ENCODE measurements at regions not wholly inside any gene's neighbourhood (a gene's known extent, or its start where the extent isn't known, plus 50 kb on each side); places are given as distances from the start of the nearest gene placed in this dataset.

DNA sequence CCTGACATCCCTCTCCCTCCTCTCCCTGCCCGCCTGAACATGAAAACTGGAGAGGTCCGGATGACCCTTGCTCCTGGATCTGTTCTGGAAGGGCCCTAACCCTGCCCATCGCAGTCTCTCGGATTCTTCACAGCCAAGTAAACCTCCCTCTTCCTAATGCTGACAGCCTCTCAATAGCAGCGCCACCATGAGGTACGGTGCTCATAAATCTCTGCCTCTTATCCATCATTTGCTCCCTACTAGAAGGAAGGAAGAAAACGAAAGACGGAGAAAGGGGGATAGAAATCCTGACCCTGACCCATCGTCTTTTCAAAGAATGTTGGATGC lies 257.9 kb downstream of the BCL11A start:
- DNase-seq: no peak

DNA sequence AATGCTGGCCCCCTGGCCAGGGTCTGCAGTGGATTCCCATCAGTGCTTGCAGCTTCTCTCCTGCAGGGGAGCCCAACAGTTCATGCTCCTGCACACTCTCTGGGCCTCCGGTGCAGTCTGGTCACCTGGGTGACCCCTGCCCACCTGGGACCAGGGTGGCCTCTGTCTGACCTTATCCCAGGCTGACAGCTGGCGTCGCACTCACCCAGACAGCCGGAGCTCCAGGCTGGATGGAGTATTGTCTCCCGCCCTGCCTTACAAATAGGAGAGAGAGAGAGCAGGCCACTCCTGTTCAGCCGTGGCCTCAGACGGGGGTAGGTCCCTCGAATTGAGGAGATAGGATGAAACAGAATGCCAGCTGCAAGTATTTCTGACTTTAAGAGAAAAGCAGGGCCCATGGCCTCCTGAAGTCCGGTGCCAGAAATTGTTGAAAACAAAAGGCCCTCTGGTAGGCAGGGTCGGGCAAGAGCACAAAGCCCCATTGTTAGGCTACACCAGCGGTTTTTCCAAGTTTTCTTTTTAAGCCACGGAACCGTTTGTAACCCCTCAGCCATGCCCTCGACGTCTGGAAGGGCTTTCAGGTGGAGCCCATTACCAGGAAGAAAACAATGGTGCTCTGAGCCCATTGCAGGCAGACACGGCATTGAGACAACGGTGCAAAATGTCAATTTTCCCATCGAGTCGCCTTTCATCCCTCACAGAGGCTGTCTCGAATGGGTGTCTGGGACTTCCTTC lies 258.4 kb downstream of the BCL11A start:
- no peak for DNase-seq

DNA sequence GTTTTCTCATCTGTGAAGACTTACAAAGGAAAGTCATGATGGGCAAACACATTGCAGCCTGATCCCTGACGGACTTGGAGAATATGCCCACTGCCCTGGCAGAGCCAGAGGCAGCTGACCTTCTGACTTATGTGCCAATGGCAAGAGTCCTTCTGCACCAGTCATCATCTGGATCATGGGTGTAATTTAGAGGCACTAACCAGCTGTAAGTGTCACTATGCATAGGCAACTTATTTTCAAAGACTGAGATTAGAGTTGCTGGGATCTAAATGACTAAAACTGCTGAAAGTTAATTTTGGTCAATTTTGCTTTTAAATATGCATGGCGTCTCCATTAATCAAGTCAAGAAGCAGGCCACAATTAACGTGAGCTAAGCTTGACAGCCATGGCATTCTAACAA lies 261.2 kb downstream of the BCL11A start:
- DNase-seq: no peak

DNA sequence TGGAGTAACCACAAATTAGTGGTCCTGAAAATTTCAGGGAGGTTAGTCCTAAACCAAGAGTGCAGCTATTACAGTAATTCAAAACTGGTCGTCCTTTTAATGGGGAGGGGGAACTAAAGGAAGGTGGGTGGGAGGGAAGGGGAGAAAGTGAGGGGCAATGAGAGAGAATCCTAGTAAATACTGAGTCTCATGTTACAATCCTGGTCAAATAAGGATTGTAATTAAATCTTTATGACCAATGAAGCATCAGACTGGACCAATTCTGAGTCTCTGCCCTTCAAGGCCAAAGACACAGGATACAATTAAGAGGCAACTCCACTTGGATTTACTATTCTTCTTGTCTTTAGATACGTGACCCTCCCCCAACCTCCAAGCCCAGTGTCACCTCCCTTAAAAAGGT lies 262.9 kb downstream of the BCL11A start:
- peak; percentile 53 for DNase-seq

DNA sequence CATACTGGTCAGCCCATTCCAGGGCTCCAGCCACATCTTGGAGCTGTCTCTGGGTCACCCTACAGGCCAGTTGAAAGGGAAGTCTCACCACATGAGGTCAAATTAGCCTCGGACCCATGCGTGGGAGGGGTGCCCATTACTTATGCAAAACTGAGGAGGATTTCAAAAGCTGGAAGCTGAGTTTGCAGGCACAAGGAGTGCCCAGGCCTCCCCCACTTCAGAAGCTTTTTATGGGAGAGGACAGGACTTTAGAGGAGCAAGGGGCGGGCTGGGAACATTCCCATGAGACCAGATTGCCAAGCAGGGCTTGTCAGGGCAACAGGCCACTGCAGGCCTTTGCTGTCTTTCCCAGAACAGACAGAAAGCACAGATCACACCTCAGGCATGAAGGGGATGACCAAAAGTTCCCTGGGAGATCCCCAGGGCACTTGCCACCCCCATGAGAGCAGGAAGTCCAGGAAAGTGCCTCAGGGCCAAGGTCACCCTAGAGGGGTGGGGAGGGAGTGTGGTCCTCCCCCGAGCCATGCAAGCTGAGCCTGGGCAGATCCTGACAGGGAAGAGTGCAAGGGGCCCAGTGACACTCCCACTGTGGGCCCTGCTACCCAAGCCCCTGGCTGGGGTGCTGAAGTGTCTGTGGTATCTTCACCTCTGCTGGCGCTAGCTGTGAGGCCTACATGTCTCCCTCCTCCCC lies 267.7 kb downstream of the BCL11A start:
- DNase-seq: no peak

DNA sequence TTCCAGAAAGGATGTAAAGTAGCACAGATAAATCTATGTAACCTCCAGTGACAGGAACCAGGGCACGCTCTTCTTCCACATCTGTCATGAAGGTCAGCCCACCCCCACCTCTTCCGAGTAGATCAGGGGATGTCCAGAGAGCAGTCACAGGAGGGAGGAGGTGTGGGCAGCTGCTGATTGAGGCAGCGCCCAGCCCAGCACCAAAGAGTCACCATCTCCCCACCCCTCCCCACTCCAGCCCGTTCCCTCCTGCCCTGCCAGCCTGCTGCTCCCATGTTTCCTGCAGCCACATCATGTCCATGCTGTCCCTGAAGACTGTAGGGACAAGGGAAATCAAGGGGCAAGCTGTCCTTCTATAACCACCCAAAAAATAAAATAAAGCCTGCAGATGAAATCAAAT lies 269.8 kb downstream of the BCL11A start:
- DNase-seq: no peak

DNA sequence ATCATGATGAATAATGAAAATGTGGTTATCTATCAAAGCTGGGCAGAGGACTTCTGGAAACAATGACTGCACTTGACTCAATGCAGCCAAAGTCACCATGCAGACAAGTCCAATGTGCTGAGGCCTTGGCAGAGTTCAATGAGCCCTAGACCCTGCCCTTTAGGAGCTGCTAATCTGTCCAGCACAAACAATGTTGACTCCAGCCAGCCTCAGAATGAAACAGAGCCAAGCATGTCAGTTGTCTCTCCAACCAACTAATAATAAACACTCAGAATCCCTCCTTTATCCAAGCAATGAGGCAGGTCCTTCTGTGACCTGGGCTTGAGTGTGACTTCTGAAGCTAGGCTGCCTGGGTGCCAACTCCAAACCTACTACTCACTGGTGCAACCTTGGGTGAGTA lies 270.6 kb downstream of the BCL11A start:
- no peak for DNase-seq

DNA sequence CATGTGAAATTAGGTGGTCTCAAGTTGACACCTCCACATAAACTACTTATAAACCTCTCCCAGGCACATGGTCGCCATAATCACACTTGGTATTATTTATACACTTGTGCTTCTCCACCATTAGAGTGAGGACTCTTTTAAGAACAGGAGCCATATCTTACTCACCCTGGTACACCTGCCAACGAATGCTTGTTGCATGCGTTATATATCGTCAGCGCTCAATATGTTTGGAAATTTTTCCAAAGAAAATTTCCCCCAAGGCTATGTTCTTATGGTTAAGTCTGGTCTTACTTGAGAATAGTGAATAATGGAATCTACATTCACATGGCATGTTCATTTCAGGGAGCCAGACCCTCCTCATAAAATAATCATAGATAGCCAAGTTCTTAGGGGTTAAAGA lies 271.7 kb downstream of the BCL11A start:
- no peak for DNase-seq

DNA sequence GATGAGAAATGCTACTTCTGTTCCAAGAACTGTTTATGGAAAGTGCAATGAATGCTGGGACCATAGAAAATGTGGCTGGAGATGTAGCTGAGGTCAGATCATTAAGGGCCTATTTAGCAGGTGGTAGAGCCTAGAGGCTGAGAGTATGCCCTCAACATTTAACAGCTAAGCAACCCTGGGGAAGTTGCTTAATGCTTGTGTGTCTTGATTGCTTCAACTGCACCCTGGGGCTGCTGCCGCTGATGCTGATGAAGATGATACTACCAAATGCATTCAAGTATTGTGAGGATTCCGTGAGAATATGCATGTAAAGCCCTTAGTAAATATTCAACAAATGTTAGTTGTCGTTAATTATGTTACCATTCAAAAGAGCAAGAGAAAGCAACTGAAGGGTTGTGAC lies 273.2 kb downstream of the BCL11A start:
- no peak for DNase-seq

DNA sequence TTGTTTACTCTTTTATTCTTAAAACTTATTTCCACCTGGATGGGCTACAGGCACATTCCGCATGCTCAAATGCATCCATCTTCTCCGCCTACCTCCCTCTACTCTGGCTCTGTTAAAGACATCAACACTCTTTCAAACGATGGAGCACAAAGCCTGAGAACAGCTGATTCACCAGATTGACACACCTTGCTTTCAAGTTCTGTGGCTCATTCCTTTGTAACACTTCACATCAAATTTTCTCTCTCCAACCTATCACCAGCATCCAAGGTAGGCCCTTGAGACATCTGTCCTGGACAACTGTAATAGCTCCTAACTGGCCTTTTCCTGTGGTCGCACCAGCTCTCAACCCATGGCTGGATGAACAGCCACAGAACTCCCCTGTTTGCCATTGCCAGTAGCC lies 274.5 kb downstream of the BCL11A start:
- no peak for DNase-seq

DNA sequence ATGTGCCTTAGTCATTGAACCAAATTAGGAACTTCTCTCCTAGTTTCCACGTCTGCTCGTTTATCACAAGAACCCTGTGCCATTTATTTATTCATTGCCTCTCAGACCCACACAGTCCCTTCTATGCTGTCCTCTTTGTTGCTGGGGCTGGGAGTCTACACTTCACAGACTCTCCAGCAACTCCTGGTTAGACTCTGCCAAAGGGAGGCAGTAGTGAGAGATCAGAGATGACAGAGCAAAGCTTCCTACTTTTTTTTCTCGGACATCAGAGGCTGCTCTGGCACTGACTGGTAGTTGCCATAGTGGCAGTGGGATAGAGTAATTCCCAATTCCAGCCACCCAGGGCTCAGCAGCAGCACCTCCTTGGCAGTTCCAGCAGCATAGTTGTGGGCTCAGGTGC lies 277.5 kb downstream of the BCL11A start:
- DNase-seq: no peak

DNA sequence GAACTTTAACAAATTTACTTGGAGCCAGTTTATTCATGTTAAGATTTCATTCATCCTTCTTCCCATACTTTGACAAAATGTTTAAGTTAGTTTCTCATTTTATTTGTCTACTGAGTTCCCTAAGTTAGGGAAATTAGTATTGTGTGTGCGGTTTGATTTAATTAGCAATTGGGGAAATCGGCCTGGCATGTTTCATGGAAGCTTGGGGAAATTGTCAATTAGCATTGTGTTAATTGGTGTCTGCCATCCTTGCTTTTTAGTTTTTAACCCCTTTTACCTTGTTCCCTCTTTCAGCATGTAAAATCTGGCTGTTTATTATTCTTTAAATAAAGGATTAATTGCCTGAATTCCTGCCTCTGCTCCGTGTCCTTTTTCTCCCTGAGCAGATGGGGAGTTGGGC lies 279.6 kb downstream of the BCL11A start:
- no peak for DNase-seq

DNA sequence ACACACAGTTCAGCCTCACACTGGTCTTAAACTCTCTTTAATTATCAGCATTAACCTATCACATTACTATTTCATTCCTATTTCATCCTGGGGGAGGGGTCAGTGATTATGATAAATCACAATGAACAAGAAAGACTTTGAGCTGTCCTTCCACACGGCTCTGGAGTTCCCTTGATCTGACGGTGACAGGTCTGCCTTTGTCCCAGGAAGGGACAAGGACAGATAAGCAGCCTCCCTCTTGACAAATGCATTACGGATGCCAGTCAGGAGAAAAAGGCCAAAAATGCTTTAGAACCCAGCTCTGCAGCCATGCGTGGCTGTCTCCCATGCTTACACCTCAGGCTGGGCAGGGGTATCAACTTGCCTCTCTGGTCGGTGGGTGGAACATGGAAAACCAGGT lies 281.7 kb downstream of the BCL11A start:
- DNase-seq: no peak

DNA sequence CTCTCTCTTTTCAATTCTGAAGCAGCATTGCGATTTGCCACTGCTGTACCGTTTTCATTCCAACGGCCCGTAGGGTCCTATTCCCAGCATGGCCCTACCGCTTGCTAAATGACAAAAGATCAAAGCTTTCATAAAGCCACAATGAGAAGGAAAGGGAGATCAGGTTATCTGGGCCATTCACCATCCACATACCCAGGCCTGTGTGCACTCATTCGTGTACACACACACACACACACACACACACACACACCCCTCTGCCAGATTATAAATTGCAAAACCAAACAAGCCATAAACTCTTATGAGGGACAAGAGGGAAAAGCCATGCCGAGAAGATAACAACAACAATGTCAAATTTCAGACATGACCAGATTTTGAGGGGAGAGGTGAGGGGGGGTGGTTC lies 282.3 kb downstream of the BCL11A start:
- no peak for DNase-seq

DNA sequence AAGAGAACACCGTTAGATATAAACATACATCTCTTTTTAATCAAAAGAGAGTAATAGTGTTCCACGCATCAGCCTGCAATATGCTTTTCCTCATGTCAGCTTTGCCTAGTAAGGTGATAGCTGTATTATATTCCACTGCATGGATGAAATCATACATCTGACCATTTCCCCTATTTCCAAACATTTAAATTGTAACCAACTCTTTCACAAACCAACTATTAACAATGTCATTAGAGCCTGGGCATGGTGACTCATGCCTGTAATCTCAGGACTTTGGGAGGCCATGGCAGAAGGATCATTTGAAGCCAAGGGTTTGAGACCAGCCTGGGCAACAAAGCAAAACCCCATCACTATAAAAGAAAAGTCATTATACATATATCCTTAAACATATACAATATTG lies 284.8 kb downstream of the BCL11A start:
- no peak for DNase-seq

DNA sequence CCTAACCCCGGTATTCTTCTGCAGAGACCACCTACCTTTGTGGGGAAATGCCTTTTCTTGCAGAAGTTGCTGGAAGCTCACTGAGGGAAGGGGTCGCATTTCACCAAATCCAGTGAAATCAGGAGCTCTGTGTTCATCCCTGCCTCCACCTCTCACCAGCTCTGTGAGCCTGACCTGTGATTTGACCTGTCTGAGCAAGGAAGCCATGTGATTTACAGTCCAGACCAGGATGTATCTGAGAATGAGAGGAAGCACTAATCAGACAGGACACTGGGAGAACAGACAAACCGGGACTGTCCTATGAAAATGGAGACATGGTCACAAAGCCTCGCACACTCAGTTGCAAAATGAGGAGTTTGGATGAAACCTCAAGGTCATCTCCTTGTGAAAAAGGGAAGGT lies 285.4 kb downstream of the BCL11A start:
- no peak for DNase-seq

DNA sequence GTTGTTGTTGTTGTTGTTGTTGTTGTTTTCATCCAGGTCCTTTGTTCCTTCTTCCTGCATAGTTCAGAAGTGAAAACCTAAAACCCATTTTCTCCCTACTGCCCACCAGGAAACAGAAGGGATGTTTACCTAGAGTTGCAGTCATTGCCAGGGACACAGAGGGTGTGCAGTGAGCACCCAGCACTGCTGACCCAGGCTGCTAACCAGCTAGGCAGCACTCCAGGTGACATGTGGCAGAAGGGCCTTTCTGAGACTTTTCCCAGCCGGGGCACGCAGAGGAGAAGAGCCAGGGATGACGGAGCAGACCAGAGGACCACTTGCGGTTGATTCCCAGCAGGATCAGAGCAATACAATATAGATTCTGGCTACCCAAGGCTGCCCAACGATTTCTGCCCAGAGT lies 286.3 kb downstream of the BCL11A start:
- DNase-seq: no peak

DNA sequence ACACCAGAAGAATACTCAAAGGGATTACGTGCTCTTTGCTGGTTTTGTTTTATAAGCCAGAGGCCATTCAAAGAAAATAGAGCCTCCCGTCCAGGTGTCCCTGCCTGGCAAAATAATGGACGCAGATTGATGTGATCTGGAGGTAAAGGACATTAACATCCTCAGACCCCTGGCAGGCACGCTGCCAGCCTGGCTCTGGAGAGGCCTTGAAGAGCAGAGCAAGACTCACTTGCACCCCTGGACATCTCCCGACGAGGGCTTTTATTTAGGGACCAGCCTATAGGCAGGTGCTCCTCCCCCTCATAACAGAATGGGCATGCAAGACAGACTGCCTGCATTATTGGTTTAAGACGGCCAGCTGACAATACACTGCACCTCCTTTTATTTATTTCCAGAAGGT lies 291.3 kb downstream of the BCL11A start:
- DNase-seq: no peak

DNA sequence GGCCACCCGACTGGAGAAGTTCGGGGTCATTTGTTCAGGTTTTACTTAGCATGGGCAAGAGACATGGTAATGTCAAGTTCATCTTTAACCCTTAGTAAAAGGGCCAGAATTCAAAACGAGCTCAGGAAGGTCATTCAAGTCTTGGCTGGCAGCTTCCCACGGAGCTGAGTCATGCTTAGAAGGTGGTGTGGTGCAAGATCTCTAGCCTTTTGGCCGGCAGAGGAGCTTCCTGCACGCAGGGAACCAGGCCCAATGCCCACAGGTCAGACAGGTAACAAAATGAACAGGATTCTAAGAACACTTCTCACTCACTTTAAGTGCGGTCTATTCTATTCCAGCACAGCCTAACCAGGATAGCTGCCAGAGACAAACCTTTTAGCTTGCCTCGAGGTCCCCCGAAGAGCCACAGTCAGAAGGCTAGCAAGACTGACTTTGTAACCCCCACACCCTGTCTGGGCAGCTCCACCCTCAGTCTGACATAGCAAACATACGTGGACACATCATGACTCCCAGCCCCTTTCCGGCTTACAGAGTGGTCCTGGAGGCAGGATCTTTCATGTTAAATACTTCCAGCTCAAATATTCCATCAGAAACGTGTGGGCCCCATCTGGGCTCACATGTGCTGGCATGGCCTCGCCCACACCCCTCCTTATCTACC lies 292.7 kb downstream of the BCL11A start:
- no peak for DNase-seq

DNA sequence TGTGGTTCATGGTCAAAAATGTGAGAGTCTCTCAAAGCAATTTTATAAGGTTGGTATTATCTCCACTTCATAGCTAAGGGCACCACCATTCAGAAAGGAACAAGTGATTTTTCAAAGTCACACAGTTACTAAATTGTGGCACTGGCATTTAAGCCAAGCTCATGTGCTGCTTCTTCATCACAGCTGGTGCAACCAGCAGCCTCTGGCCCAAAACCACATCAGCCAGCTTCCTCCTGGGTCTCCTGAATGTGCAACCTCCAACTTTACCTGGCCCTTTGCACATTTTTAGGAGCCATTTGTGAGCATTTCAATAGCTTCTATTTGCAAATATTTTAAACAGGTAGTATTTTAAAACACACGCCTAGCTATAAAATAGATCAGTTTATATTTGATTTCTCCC lies 293.7 kb downstream of the BCL11A start:
- DNase-seq: no peak

DNA sequence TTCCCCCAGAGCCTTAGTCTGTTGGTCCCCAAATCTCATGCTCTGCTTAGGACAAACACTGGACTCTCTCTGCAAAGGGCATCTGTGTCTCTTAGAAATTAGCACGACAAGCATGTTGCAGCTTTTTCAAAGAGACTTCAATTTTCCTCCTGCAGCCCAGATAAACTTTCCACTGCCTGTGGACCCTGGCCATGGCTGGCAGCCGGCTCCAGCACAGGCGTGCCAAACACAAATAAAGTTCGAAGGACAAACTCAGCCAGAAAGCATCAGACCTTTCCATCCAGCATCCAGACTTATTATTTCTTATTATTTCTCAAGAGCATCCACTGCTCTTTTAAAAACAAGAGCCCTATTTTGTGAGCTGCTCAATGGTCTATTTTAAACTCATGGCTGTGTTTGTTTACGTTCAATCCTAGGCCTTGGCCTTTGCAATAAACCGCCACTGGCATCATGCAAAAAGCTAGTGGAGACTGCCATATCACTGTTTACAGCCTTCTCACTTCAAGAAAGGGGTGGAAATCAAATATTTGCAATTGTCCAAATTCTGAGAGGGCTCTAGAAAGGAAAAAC lies 300.8 kb downstream of the BCL11A start:
- DNase-seq: no peak

DNA sequence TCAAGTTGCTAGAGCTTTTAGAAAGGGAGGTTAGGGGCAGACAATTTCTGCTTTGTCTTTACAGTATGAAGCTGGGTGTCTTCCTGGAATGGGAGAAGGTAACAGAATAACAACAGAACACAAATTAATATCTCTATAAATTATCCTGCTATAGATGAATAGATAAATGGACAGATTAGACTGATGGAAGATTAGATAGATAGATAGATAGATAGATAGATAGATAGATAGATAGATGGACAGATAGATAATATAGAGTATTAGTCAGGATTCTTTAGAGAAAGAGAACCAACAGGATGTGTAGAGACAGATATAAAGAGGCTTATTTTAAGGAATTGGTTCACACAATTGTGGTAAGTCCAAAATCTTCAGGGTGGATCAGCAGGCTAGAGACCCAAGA lies 302.2 kb downstream of the BCL11A start:
- no peak for DNase-seq

DNA sequence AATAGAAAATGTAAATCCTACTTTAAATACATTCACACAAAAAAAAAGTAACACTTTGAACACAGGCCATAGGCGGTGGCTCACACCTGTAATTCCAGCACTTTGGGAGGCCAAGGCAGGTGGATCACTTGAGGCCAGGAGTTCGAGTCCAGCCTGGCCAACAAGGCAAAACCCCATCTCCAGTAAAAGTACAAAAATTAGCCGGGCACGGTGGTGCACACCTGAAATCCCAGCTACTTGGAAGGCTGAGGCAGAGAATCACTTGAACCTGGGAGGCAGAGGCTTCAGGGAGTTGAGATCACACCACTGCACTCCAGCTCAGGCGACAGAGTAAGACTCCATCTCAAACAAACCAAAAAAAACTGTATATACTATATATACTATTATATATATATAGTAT lies 303.6 kb downstream of the BCL11A start:
- no peak for DNase-seq
